Activated naive CD8-positive, alpha-beta T cell (primary cell): ENCODE measurements at regions not wholly inside any gene's neighbourhood (a gene's known extent, or its start where the extent isn't known, plus 50 kb on each side); places are given as distances from the start of the nearest gene placed in this dataset.

ENCODE experiments used
- H3K27ac Mint-ChIP-seq: one replicate; pipeline ENCODE4 v1.8.0; 2021; ENCODE audit warnings: mixed read lengths
- H3K27me3 Mint-ChIP-seq: one replicate; pipeline ENCODE4 v1.8.0; 2021; ENCODE audit warnings: mixed read lengths
- H3K36me3 Mint-ChIP-seq: one replicate; pipeline ENCODE4 v1.8.0; 2021; ENCODE audit warnings: mixed read lengths
- H3K4me1 Mint-ChIP-seq: one replicate; pipeline ENCODE4 v1.8.0; 2021; ENCODE audit warnings: low read depth, mixed read lengths
- H3K4me3 Mint-ChIP-seq: one replicate; pipeline ENCODE4 v1.8.0; 2021; ENCODE audit warnings: mild to moderate bottlenecking, mixed read lengths
- H3K9me3 Mint-ChIP-seq: one replicate; pipeline ENCODE4 v1.8.0; 2021; ENCODE audit warnings: low read depth, mixed read lengths

DNA sequence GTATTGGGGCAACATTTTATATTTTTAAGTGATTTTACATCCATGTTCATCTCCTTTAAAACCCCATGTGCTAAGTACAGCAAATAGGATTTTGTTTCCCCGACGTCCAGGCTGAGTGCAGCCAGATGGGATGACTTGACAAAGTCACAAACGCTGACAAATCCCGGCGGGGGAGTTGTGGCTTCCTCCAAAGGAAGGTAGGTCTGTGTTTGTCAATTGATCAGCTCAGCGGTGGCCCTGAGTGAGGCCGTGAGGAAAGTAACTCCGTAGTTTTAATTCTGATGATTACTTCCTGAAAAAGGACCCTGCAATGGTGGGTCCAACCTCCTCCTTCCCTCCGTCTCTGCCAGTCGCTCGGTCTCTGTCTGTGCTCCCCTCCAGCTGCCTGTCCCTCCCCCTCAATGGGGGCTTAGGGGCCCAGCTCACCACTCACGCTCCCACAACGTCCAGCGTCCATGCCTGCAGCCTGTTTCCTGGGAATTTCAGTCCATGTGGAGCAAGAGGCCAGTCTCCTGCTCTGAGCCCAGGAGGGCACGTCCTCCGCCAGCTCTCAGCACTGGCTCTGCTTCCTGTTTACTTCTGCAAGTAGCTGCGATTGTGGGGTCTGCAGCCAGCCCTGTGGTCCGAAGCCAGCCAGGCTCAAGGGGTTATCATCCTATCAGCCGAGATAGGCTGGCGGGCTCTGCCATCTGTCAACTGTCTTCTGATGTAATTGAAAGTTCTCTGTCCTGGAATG is 209.4 kb upstream of the FOXF1 start:
- Mint-ChIP-seq H3K4me3 (no peak overlapping the region), H3K36me3 (no peaks in the 10 kb centered on the region), H3K27ac (no peak overlapping the region), H3K9me3 (no peaks in the 10 kb centered on the region), H3K27me3 (peaks cover 43% of the 10 kb centered on the region), H3K4me1 (peaks cover 3% of the 10 kb centered on the region)

DNA sequence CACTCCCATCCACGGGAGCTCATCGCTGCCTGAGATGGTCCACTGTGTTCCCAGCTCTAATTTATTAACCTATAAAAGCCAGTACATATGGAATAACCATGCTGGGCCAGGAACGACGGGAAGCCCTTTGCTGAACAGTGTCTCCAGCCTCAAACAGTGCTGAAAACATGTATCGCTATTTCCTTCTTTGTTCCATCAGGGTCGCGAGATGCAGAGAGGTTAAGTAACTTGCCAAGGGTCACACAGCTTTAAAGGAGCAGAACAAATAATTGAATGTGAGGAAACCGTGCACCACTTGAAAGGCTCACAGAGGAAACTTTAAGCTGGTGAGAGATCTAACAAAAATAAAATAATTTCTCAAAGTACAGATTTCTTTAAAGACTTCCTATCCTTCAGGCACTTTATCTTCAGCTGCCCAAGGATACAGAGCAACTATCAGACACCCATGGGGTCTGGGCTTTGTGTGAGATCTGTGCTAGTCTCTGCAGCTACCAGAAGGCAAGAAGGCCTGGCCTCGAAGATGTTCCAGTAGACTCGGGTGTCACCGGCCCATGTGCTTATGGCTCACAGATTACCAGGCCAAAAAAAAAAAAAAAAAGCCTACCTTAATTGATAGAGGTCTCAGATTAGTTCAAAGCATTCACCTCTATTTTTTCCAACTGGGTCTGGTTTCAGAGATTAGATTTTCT is 207.8 kb upstream of the FOXF1 start:
- H3K27me3 Mint-ChIP-seq, result peaks cover 39% of the 10 kb centered on the region
- no peak overlapping the region for H3K27ac Mint-ChIP-seq
- no peak overlapping the region for H3K4me3 Mint-ChIP-seq
- H3K9me3 Mint-ChIP-seq, result no peaks in the 10 kb centered on the region
- no peaks in the 10 kb centered on the region for H3K36me3 Mint-ChIP-seq
- peaks cover 1% of the 10 kb centered on the region for H3K4me1 Mint-ChIP-seq

DNA sequence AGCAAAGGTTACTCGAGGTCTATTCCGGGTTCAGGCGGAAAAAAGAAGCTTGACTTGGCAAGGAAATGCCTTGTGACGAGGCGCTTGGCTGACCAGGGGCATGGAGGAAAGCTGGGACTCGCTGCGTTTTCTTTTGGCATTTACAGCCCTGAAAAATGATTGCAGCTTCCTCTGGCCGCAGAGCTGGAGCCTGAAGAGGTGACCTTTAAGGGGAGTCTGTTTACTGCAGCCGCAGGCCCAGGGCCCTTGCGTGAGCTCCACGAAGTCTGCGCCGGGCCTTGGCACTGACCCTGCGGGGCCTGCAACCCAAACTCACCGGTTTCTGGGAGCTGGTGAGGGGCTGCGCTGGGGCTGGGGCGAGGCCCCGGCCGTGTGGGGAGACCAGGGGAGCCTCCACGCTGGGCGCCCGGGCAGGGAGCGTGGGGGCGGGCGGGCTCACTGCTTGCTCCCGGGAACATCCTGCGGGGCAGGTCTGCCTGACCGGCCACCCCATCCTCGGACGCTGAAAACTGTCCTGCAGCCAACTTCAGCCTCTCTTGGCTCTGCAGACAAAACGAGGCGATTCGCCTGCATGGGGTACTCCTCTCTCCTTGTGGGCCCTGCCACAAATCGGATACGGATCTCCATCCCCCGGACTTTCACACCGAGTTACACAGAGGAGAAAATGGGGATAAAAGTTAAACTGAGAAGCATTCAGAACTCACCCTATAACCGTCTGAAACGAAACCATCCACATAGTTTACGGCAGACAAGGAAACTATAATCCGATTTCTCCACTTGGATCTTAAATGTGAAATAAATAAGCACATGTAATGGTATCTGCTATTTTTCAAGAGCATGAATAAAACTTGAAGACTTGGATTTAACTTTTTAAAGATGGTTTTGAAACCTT is 206.3 kb upstream of the FOXF1 start:
- Mint-ChIP-seq H3K27me3 (peaks cover 32% of the 10 kb centered on the region), H3K9me3 (no peaks in the 10 kb centered on the region), H3K4me3 (no peak overlapping the region), H3K4me1 (no peaks in the 10 kb centered on the region), H3K27ac (no peak overlapping the region), H3K36me3 (no peaks in the 10 kb centered on the region)

DNA sequence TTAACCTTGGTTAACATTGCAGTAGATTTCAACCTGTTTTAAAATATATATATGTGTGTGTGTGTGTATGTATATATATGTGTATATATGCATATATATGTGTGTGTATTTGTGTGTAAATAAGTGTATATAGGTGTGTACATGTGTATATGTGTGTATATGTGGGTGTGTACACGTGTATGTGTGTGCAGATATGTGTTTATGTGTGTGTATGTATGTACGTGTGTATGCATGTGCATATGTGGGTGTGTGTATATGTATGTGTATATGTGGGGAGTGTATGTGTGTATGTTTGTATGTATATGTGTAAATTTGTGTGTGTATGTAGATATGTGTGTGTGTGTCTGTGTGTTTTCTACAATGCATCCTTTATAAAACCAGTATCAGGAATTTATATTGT is 205.5 kb upstream of the FOXF1 start:
- H3K9me3 Mint-ChIP-seq, result no peaks in the 10 kb centered on the region
- no peak overlapping the region for H3K27ac Mint-ChIP-seq
- no peak overlapping the region for H3K4me3 Mint-ChIP-seq
- H3K36me3 Mint-ChIP-seq, result no peaks in the 10 kb centered on the region
- H3K4me1 Mint-ChIP-seq, result no peaks in the 10 kb centered on the region
- H3K27me3 Mint-ChIP-seq, result peaks cover 32% of the 10 kb centered on the region

DNA sequence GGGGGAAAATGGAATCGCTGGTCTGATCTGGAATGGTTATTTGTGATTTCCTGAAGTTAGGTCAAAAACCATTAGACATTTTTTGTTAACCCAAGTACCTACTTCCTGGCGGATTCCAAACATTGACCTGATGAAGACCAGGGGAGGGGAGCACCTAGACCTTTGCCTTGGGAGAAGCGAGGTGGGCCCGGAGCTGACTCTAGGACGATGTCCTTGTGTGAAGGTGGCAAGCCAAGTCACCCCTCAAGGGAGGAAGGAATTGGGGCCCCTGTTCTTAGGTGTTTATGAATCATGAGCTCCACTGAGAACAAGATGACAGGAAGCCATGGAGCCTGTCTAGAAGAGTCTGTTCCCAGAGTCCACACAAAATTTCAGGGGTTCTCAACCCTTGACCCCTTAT is 204.9 kb upstream of the FOXF1 start:
- Mint-ChIP-seq H3K27ac (no peak overlapping the region), H3K27me3 (peaks cover 28% of the 10 kb centered on the region), H3K4me1 (no peaks in the 10 kb centered on the region)

DNA sequence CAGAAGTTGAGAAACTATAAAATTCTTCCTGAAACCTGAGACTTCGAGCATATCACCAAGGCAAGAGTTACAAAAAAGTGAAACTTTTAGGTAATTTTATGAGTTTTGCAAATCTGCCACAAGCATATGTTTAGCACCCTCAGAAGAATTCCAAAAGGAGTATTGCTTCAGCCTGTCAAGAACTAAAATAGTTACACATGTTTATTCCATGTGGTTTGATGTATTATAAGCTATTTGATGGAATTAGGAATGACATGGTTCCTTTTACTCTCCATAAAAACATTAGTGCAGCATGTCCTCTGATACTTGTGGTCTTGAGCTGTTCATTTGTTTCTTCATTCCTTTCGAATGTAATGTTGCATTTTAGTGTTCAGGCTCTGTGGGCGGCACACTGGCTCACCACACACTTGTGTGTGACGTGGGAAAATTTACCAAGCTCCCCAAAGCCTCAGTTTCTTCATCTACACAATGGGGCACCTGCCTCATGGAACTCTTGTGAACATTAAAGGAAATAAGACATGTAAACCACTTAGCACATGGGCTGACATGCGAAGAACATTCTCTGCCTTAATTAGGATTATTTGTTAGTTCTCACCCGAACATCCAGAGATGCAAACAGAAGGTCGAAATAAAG is 204.2 kb upstream of the FOXF1 start:
- Mint-ChIP-seq H3K4me3 (no peak overlapping the region), H3K27ac (no peak overlapping the region), H3K4me1 (no peaks in the 10 kb centered on the region), H3K9me3 (no peaks in the 10 kb centered on the region), H3K27me3 (peaks cover 25% of the 10 kb centered on the region), H3K36me3 (no peaks in the 10 kb centered on the region)

More for the DNA sequence above, 204.9 kb upstream of the FOXF1 start:
- Mint-ChIP-seq H3K36me3 (no peaks in the 10 kb centered on the region), H3K4me3 (no peak overlapping the region), H3K9me3 (no peaks in the 10 kb centered on the region)

DNA sequence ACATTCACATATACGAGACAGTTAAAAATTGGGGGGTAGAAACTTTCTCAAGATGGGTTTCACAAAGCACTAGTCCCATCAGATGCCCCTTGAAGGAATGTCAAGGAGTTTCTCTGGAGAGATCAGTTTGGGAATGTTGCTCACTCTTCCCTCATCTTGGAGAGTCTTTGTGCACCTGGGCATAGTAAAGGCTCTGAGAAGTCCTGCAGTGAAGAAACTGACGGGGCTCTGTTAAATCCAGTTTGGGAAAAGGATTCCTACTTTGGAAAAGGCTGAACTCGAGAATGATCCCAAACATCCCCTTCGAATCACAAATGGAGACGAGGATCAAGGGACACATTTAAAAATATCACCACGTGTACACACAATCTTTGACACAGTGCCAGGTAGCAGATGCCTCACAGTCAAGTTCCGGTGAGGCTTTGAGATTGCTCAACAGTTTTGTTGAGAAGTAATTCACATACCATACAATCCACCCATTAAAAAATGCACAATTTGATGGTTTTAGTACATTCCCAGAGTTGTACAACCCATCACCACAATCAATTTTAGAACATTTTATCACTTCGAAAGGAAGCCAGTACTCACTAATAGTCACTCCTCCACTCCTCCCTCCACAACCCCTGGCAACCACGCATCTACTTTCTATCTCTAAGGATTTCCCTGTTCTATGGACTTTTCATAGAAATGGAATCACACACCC is 203.4 kb upstream of the FOXF1 start:
- Mint-ChIP-seq H3K4me3 (no peak overlapping the region), H3K27me3 (peaks cover 18% of the 10 kb centered on the region), H3K4me1 (no peaks in the 10 kb centered on the region), H3K9me3 (no peaks in the 10 kb centered on the region), H3K27ac (no peak overlapping the region), H3K36me3 (no peaks in the 10 kb centered on the region)

DNA sequence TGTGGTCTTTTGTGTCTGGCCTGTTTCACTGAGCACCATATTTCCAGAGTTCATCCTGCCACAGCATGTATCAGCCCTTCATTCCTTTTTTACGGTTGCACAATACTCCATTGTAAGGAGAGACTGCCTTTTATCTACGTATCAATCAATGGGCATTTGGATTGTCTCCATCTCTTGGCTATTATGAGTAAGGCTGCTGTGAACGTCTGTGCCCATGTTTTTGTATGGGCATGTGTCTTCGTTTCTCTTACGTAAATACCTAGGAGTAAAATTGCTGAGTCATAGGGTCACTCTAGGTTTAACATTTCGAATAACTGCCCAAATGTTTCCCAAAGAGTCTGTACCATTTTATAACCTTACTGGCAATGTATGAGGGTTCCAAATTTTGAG is 202.8 kb upstream of the FOXF1 start:
- no peak overlapping the region for H3K4me3 Mint-ChIP-seq
- no peak overlapping the region for H3K27ac Mint-ChIP-seq

DNA sequence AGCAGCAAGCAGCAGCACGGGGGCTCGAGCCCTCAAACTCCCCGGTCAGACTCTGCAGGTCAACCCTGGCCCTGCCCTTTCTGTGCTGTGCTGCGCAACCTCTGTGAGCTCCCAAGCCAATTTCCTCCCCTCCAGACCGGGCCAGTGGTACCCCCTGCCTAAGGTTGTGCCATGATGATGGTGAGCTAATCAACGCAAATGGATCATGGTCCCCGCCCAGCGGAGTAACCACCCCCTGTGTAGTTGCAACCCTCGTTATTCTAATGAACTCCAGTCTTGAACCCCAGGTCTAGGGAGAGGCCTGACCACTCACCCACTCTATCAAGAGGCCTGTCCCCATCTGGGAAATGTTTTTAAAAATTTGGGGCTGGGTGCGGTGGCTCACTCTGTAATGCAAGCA is 201.8 kb upstream of the FOXF1 start:
- no peaks in the 10 kb centered on the region for H3K36me3 Mint-ChIP-seq
- peaks cover 12% of the 10 kb centered on the region for H3K27me3 Mint-ChIP-seq
- H3K9me3 Mint-ChIP-seq, result no peaks in the 10 kb centered on the region
- H3K4me3 Mint-ChIP-seq, result no peak overlapping the region
- H3K27ac Mint-ChIP-seq, result no peak overlapping the region
- no peaks in the 10 kb centered on the region for H3K4me1 Mint-ChIP-seq

More for the DNA sequence above, 202.8 kb upstream of the FOXF1 start:
- Mint-ChIP-seq H3K4me1 (no peaks in the 10 kb centered on the region), H3K36me3 (no peaks in the 10 kb centered on the region), H3K27me3 (peaks cover 13% of the 10 kb centered on the region), H3K9me3 (no peaks in the 10 kb centered on the region)

DNA sequence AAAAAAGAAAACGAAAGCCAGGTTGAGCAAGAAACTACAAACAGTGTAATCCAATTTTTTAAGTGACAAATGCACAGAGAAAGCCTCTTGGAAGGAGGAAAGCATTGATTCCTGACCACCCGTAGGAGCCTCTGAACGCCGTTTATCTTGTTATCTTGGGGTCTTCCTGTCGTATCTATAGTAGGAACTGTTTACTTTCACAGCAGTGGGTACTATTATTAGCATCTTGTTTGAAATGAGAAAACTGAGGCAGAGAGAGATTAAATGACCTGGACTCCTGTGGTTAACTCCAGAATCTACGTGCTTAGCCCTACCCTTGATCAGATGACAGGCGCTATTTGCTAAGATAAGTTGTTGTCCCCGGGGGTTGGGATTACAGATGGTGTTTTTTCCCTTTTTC is 196.7 kb upstream of the FOXF1 start:
- Mint-ChIP-seq H3K4me1 (no peaks in the 10 kb centered on the region), H3K27ac (no peak overlapping the region), H3K36me3 (no peaks in the 10 kb centered on the region), H3K4me3 (no peak overlapping the region), H3K27me3 (peaks cover 4% of the 10 kb centered on the region), H3K9me3 (no peaks in the 10 kb centered on the region)

DNA sequence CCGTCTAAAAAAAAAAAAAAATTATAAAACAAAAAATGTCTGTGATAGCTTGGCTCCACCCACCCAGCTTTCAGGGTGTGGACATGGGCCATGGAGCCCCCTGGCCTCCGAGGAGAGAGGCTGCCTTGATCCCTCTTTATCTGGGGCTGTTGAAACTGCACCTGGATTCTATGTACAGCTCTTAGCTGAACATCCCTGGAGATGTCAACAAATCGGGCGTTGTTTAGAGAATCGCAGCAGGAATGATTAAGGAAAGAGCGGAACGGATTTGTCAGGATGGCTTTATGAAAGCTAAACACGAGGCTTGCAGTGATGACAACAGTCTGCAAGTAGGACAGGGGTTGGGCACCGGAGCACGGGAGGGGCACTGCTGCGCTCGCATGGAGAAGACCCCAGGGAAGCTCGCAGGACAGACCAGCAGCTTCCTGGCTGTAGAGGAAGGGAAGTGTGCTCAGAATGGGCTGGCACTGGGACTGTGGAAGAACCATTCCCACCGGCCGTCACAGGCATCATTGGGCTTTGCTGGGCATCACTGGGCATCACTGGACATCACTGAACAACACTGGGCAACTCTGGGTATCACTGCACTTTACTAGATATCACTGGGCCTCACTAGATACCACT is 195.8 kb upstream of the FOXF1 start:
- H3K4me3 Mint-ChIP-seq, result no peak overlapping the region
- no peaks in the 10 kb centered on the region for H3K36me3 Mint-ChIP-seq
- H3K9me3 Mint-ChIP-seq, result no peaks in the 10 kb centered on the region
- H3K27ac Mint-ChIP-seq, result no peak overlapping the region
- H3K27me3 Mint-ChIP-seq, result peaks cover 4% of the 10 kb centered on the region
- no peaks in the 10 kb centered on the region for H3K4me1 Mint-ChIP-seq

DNA sequence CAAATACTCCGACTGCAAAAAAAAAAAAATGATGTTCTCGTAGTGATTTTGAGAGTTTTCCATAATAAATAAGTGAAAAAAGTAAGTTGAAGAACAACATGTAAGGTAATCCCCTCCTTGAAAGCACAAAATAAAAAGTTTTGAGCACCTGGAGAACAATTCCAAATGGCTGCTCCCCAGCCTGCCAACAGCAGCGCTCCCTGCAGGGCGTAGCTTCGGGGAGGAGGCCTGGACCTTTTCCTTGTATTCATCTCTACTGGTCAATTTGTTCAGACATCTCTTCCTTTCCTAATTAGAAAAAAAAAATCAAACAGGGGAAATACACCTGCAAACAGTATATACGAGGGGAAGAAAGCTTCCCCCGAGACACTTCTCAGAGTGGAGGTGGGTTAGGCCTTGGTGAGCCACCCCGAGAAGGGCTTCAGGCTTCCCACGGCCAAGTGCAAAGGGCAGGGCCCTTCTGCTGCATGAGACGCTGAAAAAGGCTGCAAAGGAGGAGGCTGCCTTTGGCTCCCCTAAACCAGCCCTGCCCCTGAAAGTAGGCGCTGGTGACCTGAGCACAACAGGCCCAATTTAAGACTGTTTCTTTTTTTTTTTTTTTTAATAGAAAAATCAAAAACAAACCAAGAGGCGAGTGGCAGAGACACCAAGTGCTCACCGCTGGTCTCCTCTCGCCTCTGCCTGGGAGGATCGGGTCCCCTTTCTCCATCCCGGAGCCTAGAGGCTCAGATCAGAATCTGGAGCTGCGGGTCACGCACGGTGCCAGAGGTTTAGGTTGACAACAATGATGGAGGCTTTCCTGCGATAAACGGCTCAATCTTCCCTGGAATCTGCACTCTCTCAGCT is 193.1 kb upstream of the FOXF1 start:
- Mint-ChIP-seq H3K27ac (no peak overlapping the region), H3K9me3 (no peaks in the 10 kb centered on the region), H3K27me3 (peaks cover 7% of the 10 kb centered on the region), H3K4me1 (no peaks in the 10 kb centered on the region), H3K36me3 (no peaks in the 10 kb centered on the region), H3K4me3 (no peak overlapping the region)

DNA sequence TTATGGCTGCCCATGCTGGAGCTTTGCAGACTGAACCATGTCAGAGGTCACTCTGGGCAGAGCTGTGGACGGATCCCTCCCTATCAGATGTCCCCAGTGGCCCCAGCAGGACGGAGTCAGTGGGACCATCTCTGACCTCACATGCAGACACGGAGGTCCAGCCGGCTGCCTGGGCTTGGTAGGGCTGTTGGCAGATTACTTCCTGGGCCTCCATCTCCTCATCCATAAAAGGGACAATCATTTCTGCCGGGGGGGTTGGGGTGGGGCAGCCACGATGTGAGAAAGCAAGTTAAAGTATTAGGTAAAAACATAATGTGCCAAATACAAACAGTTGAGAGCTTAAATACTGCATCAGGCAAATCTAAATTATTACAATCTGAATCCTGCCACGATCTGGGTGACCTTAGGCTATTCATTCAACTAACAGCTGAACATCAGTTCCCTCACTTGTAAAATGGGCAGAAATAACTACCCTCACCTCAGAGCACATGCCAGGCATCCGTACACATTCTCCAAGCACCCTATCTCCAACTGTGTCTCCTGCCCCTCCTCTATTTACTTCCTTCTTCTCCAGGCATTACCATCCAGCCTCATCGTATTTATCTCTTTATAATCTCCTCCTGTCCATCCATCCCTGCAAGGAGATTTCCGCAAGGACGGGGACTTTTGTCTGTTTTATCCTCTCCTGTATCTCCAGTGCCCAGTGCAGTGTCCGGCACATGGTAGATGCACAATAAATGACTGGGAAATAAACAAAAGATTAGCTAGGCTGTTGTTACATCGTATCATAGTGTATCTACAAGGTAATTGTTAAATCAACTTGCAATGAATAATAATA is 192.3 kb upstream of the FOXF1 start:
- Mint-ChIP-seq H3K36me3 (no peaks in the 10 kb centered on the region), H3K9me3 (no peaks in the 10 kb centered on the region), H3K4me3 (no peak overlapping the region), H3K4me1 (no peaks in the 10 kb centered on the region), H3K27ac (peak overlapping the region; percentile 41), H3K27me3 (peaks cover 7% of the 10 kb centered on the region)
